ENCODE measurements at regions not wholly inside any gene's neighbourhood (a gene's known extent, or its start where the extent isn't known, plus 50 kb on each side); places are given as distances from the start of the nearest gene placed in this dataset.

GRCh38 chr5:133843911-133844310 is 124.5 kb downstream of the C5orf15 start:
- no peak for TF ChIP-seq CSDC2 (CRISPR knock-in tag; IDR thresholded peaks at IDR 0.05)
- no peak for TF ChIP-seq ESRRG (CRISPR knock-in tag; IDR thresholded peaks at IDR 0.05)
